ENCODE measurements at regions not wholly inside any gene's neighbourhood (a gene's known extent, or its start where the extent isn't known, plus 50 kb on each side); places are given as distances from the start of the nearest gene placed in this dataset.

DNA sequence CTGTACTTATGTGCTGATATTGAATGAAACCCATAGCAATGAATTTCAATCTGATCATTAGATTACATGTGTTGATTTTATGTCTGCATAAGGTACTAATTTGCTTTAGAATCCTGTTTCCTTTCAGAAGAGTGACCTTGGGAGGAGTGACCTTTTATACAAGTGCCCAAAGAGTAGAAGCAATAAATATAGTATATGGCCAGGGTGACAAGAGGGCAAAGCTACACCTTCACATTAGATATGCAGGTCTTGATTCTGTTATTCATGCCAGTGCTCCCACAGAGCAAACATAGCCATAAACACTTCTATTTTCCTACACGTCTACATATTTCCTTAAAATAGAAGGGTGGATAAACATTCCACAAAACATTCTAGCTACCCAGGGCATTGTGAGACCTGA, 158.2 kb upstream of the RAP2B start:
- TF ChIP-seq, protein P1, sequence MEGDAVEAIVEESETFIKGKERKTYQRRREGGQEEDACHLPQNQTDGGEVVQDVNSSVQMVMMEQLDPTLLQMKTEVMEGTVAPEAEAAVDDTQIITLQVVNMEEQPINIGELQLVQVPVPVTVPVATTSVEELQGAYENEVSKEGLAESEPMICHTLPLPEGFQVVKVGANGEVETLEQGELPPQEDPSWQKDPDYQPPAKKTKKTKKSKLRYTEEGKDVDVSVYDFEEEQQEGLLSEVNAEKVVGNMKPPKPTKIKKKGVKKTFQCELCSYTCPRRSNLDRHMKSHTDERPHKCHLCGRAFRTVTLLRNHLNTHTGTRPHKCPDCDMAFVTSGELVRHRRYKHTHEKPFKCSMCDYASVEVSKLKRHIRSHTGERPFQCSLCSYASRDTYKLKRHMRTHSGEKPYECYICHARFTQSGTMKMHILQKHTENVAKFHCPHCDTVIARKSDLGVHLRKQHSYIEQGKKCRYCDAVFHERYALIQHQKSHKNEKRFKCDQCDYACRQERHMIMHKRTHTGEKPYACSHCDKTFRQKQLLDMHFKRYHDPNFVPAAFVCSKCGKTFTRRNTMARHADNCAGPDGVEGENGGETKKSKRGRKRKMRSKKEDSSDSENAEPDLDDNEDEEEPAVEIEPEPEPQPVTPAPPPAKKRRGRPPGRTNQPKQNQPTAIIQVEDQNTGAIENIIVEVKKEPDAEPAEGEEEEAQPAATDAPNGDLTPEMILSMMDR (conservative IDR thresholded peaks at IDR 0.05), result no peak
- no peak for TF ChIP-seq EZH2 (IDR thresholded peaks at IDR 0.05; ENCODE audit: low read depth)

Data from PC-9 (cell line).